Colon (tissue), 2 donors: ENCODE measurements at regions not wholly inside any gene's neighbourhood (a gene's known extent, or its start where the extent isn't known, plus 50 kb on each side); places are given as distances from the start of the nearest gene placed in this dataset.

Source experiments
- FAIRE-seq: peaks from 2 replicates; lab custom pipeline; 2012; peaks lifted over from hg19 to GRCh38; lab: Jason Lieb, UNC
- donor health status: control.
- donor health status: control.

- FAIRE-seq, result no peak
Measured at GRCh38 chr1:30286988-30287839, 436.2 kb downstream of the MATN1 start.

GRCh38 chr1:30286241-30286987, 437.0 kb downstream of the MATN1 start:
- FAIRE-seq, result no peak

- no peak for FAIRE-seq
Measured at GRCh38 chr1:30285501-30285932, 437.9 kb downstream of the MATN1 start.

- no peak for FAIRE-seq
Measured at GRCh38 chr1:30284728-30285475, 438.5 kb downstream of the MATN1 start.

- no peak for FAIRE-seq
Measured at GRCh38 chr1:30284226-30284625, 439.2 kb downstream of the MATN1 start.

GRCh38 chr1:30283199-30283962, 440.0 kb downstream of the MATN1 start:
- FAIRE-seq, result no peak

- FAIRE-seq, result no peak
Measured at GRCh38 chr1:30280572-30280971, 442.8 kb downstream of the MATN1 start.

GRCh38 chr1:30277911-30278310, 445.5 kb downstream of the MATN1 start:
- FAIRE-seq, result no peak

- no peak for FAIRE-seq
Measured at GRCh38 chr1:30277415-30277814, 446.0 kb downstream of the MATN1 start.

GRCh38 chr1:30275926-30276764, 447.2 kb downstream of the MATN1 start:
- no peak for FAIRE-seq

- FAIRE-seq, result no peak
Measured at GRCh38 chr1:30274976-30275621, 448.3 kb downstream of the MATN1 start.

- no peak for FAIRE-seq
Measured at GRCh38 chr1:30274173-30274970, 449.0 kb downstream of the MATN1 start.

GRCh38 chr1:30273456-30273855, 449.9 kb downstream of the MATN1 start:
- no peak for FAIRE-seq

GRCh38 chr1:30273021-30273325, 450.4 kb downstream of the MATN1 start:
- FAIRE-seq, result no peak

- no peak for FAIRE-seq
Measured at GRCh38 chr1:30272277-30273020, 450.9 kb downstream of the MATN1 start.

GRCh38 chr1:30271401-30272276, 451.7 kb downstream of the MATN1 start:
- no peak for FAIRE-seq

GRCh38 chr1:30270461-30270860, 452.9 kb downstream of the MATN1 start:
- no peak for FAIRE-seq
